Natural killer cell treated with Interleukin-12 subunit alpha and Interleukin-12 subunit beta and Interleukin-15 and Interleukin-18, amount 100 ng/mL, for 72 hours (primary cell): ENCODE measurements at regions not wholly inside any gene's neighbourhood (a gene's known extent, or its start where the extent isn't known, plus 50 kb on each side); places are given as distances from the start of the nearest gene placed in this dataset.
"Not testable (repeated sequence)": the region's sequence is repeated elsewhere in the genome, so short reads cannot be mapped to it uniquely, and the experiment has no call there.

Experiments used
- ATAC-seq, 2 donors: fragments of 150-1000 bp; cut with Tn5 transposase in 1 of 2; sonication (Bioruptor Pico), chemical (Tn5 transposase) in 1 of 2; 2 replicates each; pipeline ENCODE4 v1.10.0; 2021
- DNase-seq: peaks from one replicate; pipeline ENCODE4 v3.0.0; 2022; ENCODE audit warnings: low spot score
- H3K27ac Mint-ChIP-seq, 2 donors: 1 replicate in 1 of 2; 2 replicates in 1 of 2; pipeline ENCODE4 v1.8.0; 2022; ENCODE audit warnings: mixed read lengths in 2 of 2, mild to moderate bottlenecking in 1 of 2, moderate library complexity in 1 of 2
- H3K27me3 Mint-ChIP-seq, 2 donors: 1 replicate in 1 of 2; 2 replicates in 1 of 2; pipeline ENCODE4 v1.8.0; 2022; ENCODE audit warnings: mixed read lengths in 2 of 2
- H3K36me3 Mint-ChIP-seq: one replicate; pipeline ENCODE4 v1.8.0; 2022; ENCODE audit warnings: mixed read lengths
- H3K4me1 Mint-ChIP-seq, 2 donors: 1 replicate in 1 of 2; 2 replicates in 1 of 2; pipeline ENCODE4 v1.8.0; 2022; ENCODE audit warnings: low read depth in 2 of 2, mixed read lengths in 2 of 2, mild to moderate bottlenecking in 1 of 2
- H3K4me3 Mint-ChIP-seq: one replicate; pipeline ENCODE4 v1.8.0; 2022; ENCODE audit warnings: mixed read lengths
- H3K9me3 Mint-ChIP-seq: 2 replicates; pipeline ENCODE4 v1.8.0; 2022; ENCODE audit warnings: mixed read lengths

GRCh38 chrX:88024022-88024421, 506.4 kb downstream of the KLHL4 start:
- Mint-ChIP-seq H3K27me3 (no peaks in the 10 kb centered on the region), H3K4me3 (no peak overlapping the region), H3K9me3 (peaks cover 5% of the 10 kb centered on the region), H3K4me1 (no peaks in the 10 kb centered on the region), H3K36me3 (no peaks in the 10 kb centered on the region), H3K27ac (no peak overlapping the region)
- DNase-seq, result no peak
- no peak for ATAC-seq

- no peaks in the 10 kb centered on the region for H3K4me1 Mint-ChIP-seq
- DNase-seq, result no peak
- ATAC-seq, result no peak
- H3K9me3 Mint-ChIP-seq, result peaks cover 4% of the 10 kb centered on the region
- no peaks in the 10 kb centered on the region for H3K36me3 Mint-ChIP-seq
- no peaks in the 10 kb centered on the region for H3K27me3 Mint-ChIP-seq
- H3K4me3 Mint-ChIP-seq, result no peak overlapping the region
- H3K27ac Mint-ChIP-seq, result no peak overlapping the region
These were observed 554.9 kb downstream of the KLHL4 start for GRCh38 chrX:88072339-88073030.

- Mint-ChIP-seq H3K27ac (no peak overlapping the region), H3K4me3 (no peak overlapping the region), H3K9me3 (no peaks in the 10 kb centered on the region), H3K4me1 (no peaks in the 10 kb centered on the region), H3K36me3 (no peaks in the 10 kb centered on the region), H3K27me3 (no peaks in the 10 kb centered on the region)
- DNase-seq (no peak), ATAC-seq (no peak)
These were observed 584.4 kb downstream of the KLHL4 start for GRCh38 chrX:88101968-88102367.

- ATAC-seq, result no peak
- Mint-ChIP-seq H3K4me3 (no peak overlapping the region), H3K4me1 (no peaks in the 10 kb centered on the region), H3K36me3 (no peaks in the 10 kb centered on the region), H3K27ac (no peak overlapping the region), H3K27me3 (peaks cover 0 to 2% of the 10 kb centered on the region in 2 donors), H3K9me3 (peaks cover 2% of the 10 kb centered on the region)
- no peak for DNase-seq
These were observed 611.3 kb upstream of the CPXCR1 start for GRCh38 chrX:88135735-88136134.

GRCh38 chrX:88136328-88136727, 610.7 kb upstream of the CPXCR1 start:
- no peak for ATAC-seq
- Mint-ChIP-seq H3K27me3 (peaks cover 0 to 2% of the 10 kb centered on the region in 2 donors), H3K9me3 (peaks cover 2% of the 10 kb centered on the region)

GRCh38 chrX:88146577-88146976, 600.4 kb upstream of the CPXCR1 start:
- H3K4me3 Mint-ChIP-seq, result no peak overlapping the region

More at GRCh38 chrX:88136328-88136727, 610.7 kb upstream of the CPXCR1 start:
- Mint-ChIP-seq H3K36me3 (no peaks in the 10 kb centered on the region), H3K27ac (no peak overlapping the region), H3K4me1 (no peaks in the 10 kb centered on the region), H3K4me3 (no peak overlapping the region)
- no peak for DNase-seq

GRCh38 chrX:88170553-88170952, 576.5 kb upstream of the CPXCR1 start:
- H3K27me3 Mint-ChIP-seq, result no peaks in the 10 kb centered on the region
- H3K27ac Mint-ChIP-seq, result no peak overlapping the region
- peaks cover 5% of the 10 kb centered on the region for H3K9me3 Mint-ChIP-seq
- no peak for DNase-seq
- H3K4me3 Mint-ChIP-seq, result no peak overlapping the region
- no peaks in the 10 kb centered on the region for H3K4me1 Mint-ChIP-seq
- peaks cover 5% of the 10 kb centered on the region for H3K36me3 Mint-ChIP-seq
- no peak for ATAC-seq

More at GRCh38 chrX:88146577-88146976, 600.4 kb upstream of the CPXCR1 start:
- Mint-ChIP-seq H3K4me1 (no peaks in the 10 kb centered on the region), H3K9me3 (no peaks in the 10 kb centered on the region), H3K36me3 (no peaks in the 10 kb centered on the region), H3K27me3 (no peaks in the 10 kb centered on the region), H3K27ac (no peak overlapping the region)
- DNase-seq, result no peak
- ATAC-seq, result no peak

GRCh38 chrX:88173932-88174440, 573.0 kb upstream of the CPXCR1 start:
- DNase-seq, H3K9me3 Mint-ChIP-seq, H3K27me3 Mint-ChIP-seq, ATAC-seq, H3K4me1 Mint-ChIP-seq, H3K27ac Mint-ChIP-seq, H3K4me3 Mint-ChIP-seq, H3K36me3 Mint-ChIP-seq: not testable (repeated sequence)

GRCh38 chrX:88202149-88202548, 544.9 kb upstream of the CPXCR1 start:
- Mint-ChIP-seq H3K4me3 (no peak overlapping the region), H3K27me3 (no peaks in the 10 kb centered on the region), H3K36me3 (no peaks in the 10 kb centered on the region), H3K4me1 (no peaks in the 10 kb centered on the region), H3K9me3 (no peaks in the 10 kb centered on the region), H3K27ac (no peak overlapping the region)
- ATAC-seq (no peak), DNase-seq (no peak)

- no peak overlapping the region for H3K27ac Mint-ChIP-seq
- H3K27me3 Mint-ChIP-seq, result peaks cover 0 to 4% of the 10 kb centered on the region in 2 donors
- ATAC-seq (no peak), DNase-seq (no peak)
- H3K36me3 Mint-ChIP-seq, result peaks cover 5% of the 10 kb centered on the region
- peaks cover 9% of the 10 kb centered on the region for H3K9me3 Mint-ChIP-seq
- H3K4me1 Mint-ChIP-seq, result no peaks in the 10 kb centered on the region
- H3K4me3 Mint-ChIP-seq, result no peak overlapping the region
These were observed 503.0 kb upstream of the CPXCR1 start for GRCh38 chrX:88244066-88244465.

- Mint-ChIP-seq H3K27me3 (no peaks in the 10 kb centered on the region), H3K4me1 (no peaks in the 10 kb centered on the region), H3K27ac (no peak overlapping the region), H3K36me3 (no peaks in the 10 kb centered on the region), H3K9me3 (peaks cover 4% of the 10 kb centered on the region), H3K4me3 (no peak overlapping the region)
- no peak for DNase-seq
- no peak for ATAC-seq
These were observed 462.2 kb upstream of the CPXCR1 start for GRCh38 chrX:88284844-88285243.

GRCh38 chrX:88313972-88314371, 433.1 kb upstream of the CPXCR1 start:
- H3K9me3 Mint-ChIP-seq, result peaks cover 15% of the 10 kb centered on the region
- H3K27me3 Mint-ChIP-seq, ATAC-seq, H3K4me1 Mint-ChIP-seq, H3K4me3 Mint-ChIP-seq, H3K27ac Mint-ChIP-seq, DNase-seq: not testable (repeated sequence)
- H3K36me3 Mint-ChIP-seq, result peaks cover 11% of the 10 kb centered on the region

GRCh38 chrX:88325634-88326033, 421.4 kb upstream of the CPXCR1 start:
- Mint-ChIP-seq H3K4me1 (no peaks in the 10 kb centered on the region), H3K4me3 (no peak overlapping the region)

GRCh38 chrX:88355252-88355651, 391.8 kb upstream of the CPXCR1 start:
- Mint-ChIP-seq H3K36me3 (no peaks in the 10 kb centered on the region), H3K27ac (no peak overlapping the region), H3K4me1 (no peaks in the 10 kb centered on the region), H3K4me3 (no peak overlapping the region), H3K9me3 (no peaks in the 10 kb centered on the region), H3K27me3 (no peaks in the 10 kb centered on the region)
- DNase-seq (no peak), ATAC-seq (no peak)

More at GRCh38 chrX:88325634-88326033, 421.4 kb upstream of the CPXCR1 start:
- Mint-ChIP-seq H3K27me3 (no peaks in the 10 kb centered on the region), H3K9me3 (peaks cover 4% of the 10 kb centered on the region), H3K27ac (no peak overlapping the region), H3K36me3 (no peaks in the 10 kb centered on the region)
- DNase-seq (no peak), ATAC-seq (no peak)

- Mint-ChIP-seq H3K27ac (no peak overlapping the region), H3K4me1 (no peaks in the 10 kb centered on the region), H3K9me3 (peaks cover 3% of the 10 kb centered on the region), H3K27me3 (no peaks in the 10 kb centered on the region), H3K36me3 (no peaks in the 10 kb centered on the region), H3K4me3 (no peak overlapping the region)
- ATAC-seq (no peak), DNase-seq (no peak)
These were observed 380.7 kb upstream of the CPXCR1 start for GRCh38 chrX:88366314-88366713.
